Smooth muscle cell (in vitro differentiated cells): ENCODE measurements at regions not wholly inside any gene's neighbourhood (a gene's known extent, or its start where the extent isn't known, plus 50 kb on each side); places are given as distances from the start of the nearest gene placed in this dataset.

Experiments
- DNase-seq: peaks from one replicate; lab custom pipeline; 2025; ENCODE audit not compliant: unreplicated experiment; lab: John Stamatoyannopoulos, UW
- H2AFZ ChIP-seq: fragments of 200-600 bp; sonication (generic); 2 replicates; pipeline ENCODE4 v1.6.0; 2016; ENCODE audit warnings: antibody characterized with exemption, low read depth, mild to moderate bottlenecking
- H3F3A ChIP-seq: fragments of 200-600 bp; sonication (generic); 2 replicates; pipeline ENCODE4 v1.6.0; 2017; ENCODE audit warnings: antibody characterized with exemption, low read depth
- H3K27ac ChIP-seq: fragments of 200-600 bp; sonication (generic); 2 replicates; pipeline ENCODE4 v1.5.1; 2016; ENCODE audit warnings: low read depth, mild to moderate bottlenecking
- H3K27me3 ChIP-seq: fragments of 200-600 bp; sonication (generic); 2 replicates; pipeline ENCODE4 v1.6.1; 2016; ENCODE audit warnings: low read depth, mild to moderate bottlenecking
- H3K36me3 ChIP-seq: fragments of 200-600 bp; sonication (generic); 2 replicates; pipeline ENCODE4 v1.5.1; 2016; ENCODE audit warnings: low read depth
- H3K4me1 ChIP-seq: fragments of 200-600 bp; sonication (generic); 2 replicates; pipeline ENCODE4 v1.5.1; 2016; ENCODE audit warnings: low read depth
- H3K4me2 ChIP-seq: fragments of 200-600 bp; sonication (generic); 2 replicates; pipeline ENCODE4 v1.6.0; 2016; ENCODE audit warnings: mild to moderate bottlenecking
- H3K4me3 ChIP-seq: fragments of 200-600 bp; sonication (generic); 2 replicates; pipeline ENCODE4 v1.5.1; 2016; ENCODE audit warnings: mild to moderate bottlenecking
- H3K79me2 ChIP-seq: fragments of 200-600 bp; sonication (generic); 2 replicates; pipeline ENCODE4 v1.6.0; 2016; ENCODE audit warnings: low read depth, mild to moderate bottlenecking
- H3K9ac ChIP-seq: fragments of 200-600 bp; sonication (generic); 2 replicates; pipeline ENCODE4 v1.6.0; 2016; ENCODE audit warnings: low read depth
- H3K9me3 ChIP-seq: fragments of 200-600 bp; sonication (generic); replicated peaks from 2 replicates; pipeline ENCODE4 v1.5.1; 2016; ENCODE audit warnings: low read depth
- H4K20me1 ChIP-seq: fragments of 200-600 bp; sonication (generic); 2 replicates; pipeline ENCODE4 v1.6.0; 2016; ENCODE audit warnings: low read depth
- WGBS: methylation state at CpG from one replicate; pipeline ENCODE4 v1.1.7; 2016; ENCODE audit warnings: low lambda C conversion rate; 5-methylcytosine and 5-hydroxymethylcytosine counted together
- TF ChIP-seq, protein P1 (sequence below): fragments of 200-600 bp; sonication (generic); IDR thresholded peaks from 2 replicates; pipeline ENCODE4 v1.5.1; 2017; ENCODE audit warnings: borderline replicate concordance, mild to moderate bottlenecking, antibody characterized with exemption; ENCODE audit not compliant: insufficient read depth, poor library complexity, severe bottlenecking

DNA sequence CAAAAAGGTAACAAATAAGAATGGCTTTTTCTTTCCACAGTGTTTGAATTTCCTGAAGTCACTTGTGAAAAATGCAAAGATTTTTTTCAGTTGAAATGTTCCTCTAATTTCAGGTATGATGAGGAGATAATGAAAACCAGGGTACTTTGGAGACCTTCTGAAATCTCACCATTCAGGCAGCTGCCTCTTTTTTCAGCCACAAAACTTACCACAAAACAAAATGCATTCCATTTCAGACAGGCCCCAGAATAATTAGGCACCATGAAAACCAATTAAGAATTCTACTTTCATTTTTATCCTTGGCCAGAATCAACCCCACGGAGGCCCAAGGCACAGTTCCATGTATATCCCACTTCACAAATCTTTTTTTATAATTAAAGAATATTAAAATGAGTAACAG lies 880.3 kb upstream of the ACVR2A start:
- Histone ChIP-seq H3K27ac (no peak overlapping the region), H3K9ac (no peak overlapping the region), H3K4me2 (no peak overlapping the region), H3K9me3 (no peaks in the 10 kb centered on the region), H3K4me1 (no peaks in the 10 kb centered on the region), H3F3A (no peaks in the 10 kb centered on the region), H4K20me1 (no peaks in the 10 kb centered on the region), H3K79me2 (no peaks in the 10 kb centered on the region), H3K27me3 (no peaks in the 10 kb centered on the region), H3K36me3 (no peaks in the 10 kb centered on the region), H2AFZ (no peak overlapping the region), H3K4me3 (no peak overlapping the region)
- TF ChIP-seq, protein P1, sequence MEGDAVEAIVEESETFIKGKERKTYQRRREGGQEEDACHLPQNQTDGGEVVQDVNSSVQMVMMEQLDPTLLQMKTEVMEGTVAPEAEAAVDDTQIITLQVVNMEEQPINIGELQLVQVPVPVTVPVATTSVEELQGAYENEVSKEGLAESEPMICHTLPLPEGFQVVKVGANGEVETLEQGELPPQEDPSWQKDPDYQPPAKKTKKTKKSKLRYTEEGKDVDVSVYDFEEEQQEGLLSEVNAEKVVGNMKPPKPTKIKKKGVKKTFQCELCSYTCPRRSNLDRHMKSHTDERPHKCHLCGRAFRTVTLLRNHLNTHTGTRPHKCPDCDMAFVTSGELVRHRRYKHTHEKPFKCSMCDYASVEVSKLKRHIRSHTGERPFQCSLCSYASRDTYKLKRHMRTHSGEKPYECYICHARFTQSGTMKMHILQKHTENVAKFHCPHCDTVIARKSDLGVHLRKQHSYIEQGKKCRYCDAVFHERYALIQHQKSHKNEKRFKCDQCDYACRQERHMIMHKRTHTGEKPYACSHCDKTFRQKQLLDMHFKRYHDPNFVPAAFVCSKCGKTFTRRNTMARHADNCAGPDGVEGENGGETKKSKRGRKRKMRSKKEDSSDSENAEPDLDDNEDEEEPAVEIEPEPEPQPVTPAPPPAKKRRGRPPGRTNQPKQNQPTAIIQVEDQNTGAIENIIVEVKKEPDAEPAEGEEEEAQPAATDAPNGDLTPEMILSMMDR: no peak
- 80% methylated on average over 1 of the region's 1 CpG for WGBS
- DNase-seq: no peak

DNA sequence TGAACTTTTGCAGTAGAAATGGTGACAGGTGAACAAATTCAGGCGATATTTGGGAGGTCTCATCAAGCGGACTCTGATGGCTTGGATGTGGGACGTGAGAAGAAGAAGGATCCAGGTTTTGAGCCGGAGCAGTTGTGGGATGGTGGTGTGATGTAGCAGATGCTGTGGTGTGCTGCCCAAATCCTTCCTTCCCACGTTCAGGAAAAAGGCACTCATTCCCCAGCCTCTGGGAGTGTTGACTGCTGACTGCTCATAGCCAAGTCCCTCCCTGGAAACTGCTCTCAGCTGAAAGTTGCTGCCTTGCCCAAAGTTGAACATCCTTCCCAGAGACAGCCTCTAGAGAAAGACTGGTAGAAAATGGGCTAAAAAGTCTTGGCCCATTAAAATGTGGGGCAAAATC lies 890.3 kb upstream of the ACVR2A start:
- H3K4me2 ChIP-seq: no peak overlapping the region
- H3K36me3 ChIP-seq: no peaks in the 10 kb centered on the region
- H3F3A ChIP-seq: no peaks in the 10 kb centered on the region
- no peaks in the 10 kb centered on the region for H4K20me1 ChIP-seq
- no peaks in the 10 kb centered on the region for H3K9me3 ChIP-seq
- H2AFZ ChIP-seq: no peak overlapping the region
- 78% methylated on average over 5 of the region's 5 CpGs for WGBS
- no peak overlapping the region for H3K27ac ChIP-seq
- H3K27me3 ChIP-seq: no peaks in the 10 kb centered on the region
- no peak overlapping the region for H3K4me3 ChIP-seq
- no peaks in the 10 kb centered on the region for H3K79me2 ChIP-seq
- no peak for DNase-seq
- no peak overlapping the region for H3K9ac ChIP-seq
- no peaks in the 10 kb centered on the region for H3K4me1 ChIP-seq
- TF ChIP-seq, protein P1: no peak

GRCh38 chr2:146952696-146953095 lies 892.1 kb upstream of the ACVR2A start:
- no peak overlapping the region for H2AFZ ChIP-seq
- no peak overlapping the region for H3K4me3 ChIP-seq
- H3K27ac ChIP-seq: no peak overlapping the region
- WGBS: 76% methylated on average over 3 of the region's 3 CpGs
- TF ChIP-seq, protein P1: no peak
- H3K36me3 ChIP-seq: no peaks in the 10 kb centered on the region
- no peaks in the 10 kb centered on the region for H3K9me3 ChIP-seq
- no peaks in the 10 kb centered on the region for H3K79me2 ChIP-seq
- no peaks in the 10 kb centered on the region for H3F3A ChIP-seq
- no peak overlapping the region for H3K9ac ChIP-seq
- no peaks in the 10 kb centered on the region for H4K20me1 ChIP-seq
- H3K4me2 ChIP-seq: no peak overlapping the region
- H3K27me3 ChIP-seq: no peaks in the 10 kb centered on the region
- H3K4me1 ChIP-seq: no peaks in the 10 kb centered on the region
- DNase-seq: no peak

- H3K4me1 ChIP-seq: no peaks in the 10 kb centered on the region
- no peak for DNase-seq
- no peak overlapping the region for H3K9ac ChIP-seq
- no peaks in the 10 kb centered on the region for H3K36me3 ChIP-seq
- TF ChIP-seq, protein P1: no peak
- no peaks in the 10 kb centered on the region for H4K20me1 ChIP-seq
- no peaks in the 10 kb centered on the region for H3K9me3 ChIP-seq
- H3K4me2 ChIP-seq: no peak overlapping the region
- H3K79me2 ChIP-seq: no peaks in the 10 kb centered on the region
- H3F3A ChIP-seq: no peaks in the 10 kb centered on the region
- H3K4me3 ChIP-seq: no peak overlapping the region
- no peak overlapping the region for H2AFZ ChIP-seq
- H3K27ac ChIP-seq: no peak overlapping the region
- WGBS: 98% methylated on average over 4 of the region's 4 CpGs
- no peaks in the 10 kb centered on the region for H3K27me3 ChIP-seq
These were observed 893.9 kb upstream of the ACVR2A start for GRCh38 chr2:146950911-146951310.
